RWPE2 (cell line): ENCODE measurements at regions not wholly inside any gene's neighbourhood (a gene's known extent, or its start where the extent isn't known, plus 50 kb on each side); places are given as distances from the start of the nearest gene placed in this dataset.
"Not testable (repeated sequence)": the region's sequence is repeated elsewhere in the genome, so short reads cannot be mapped to it uniquely, and the experiment has no call there.

Source experiments
- ATAC-seq: fragments of 200-7000 bp; cut with Tn5 transposase; 3 replicates; pipeline ENCODE4 v1.9.1; 2021; ENCODE audit warnings: low read depth
- DNase-seq: peaks from one replicate; pipeline ENCODE4 v3.0.0-alpha.2; 2020; ENCODE audit warnings: low spot score
- H3K27ac ChIP-seq: fragments of 450-650 bp; 2 replicates; pipeline ENCODE4 v1.5.1; 2017; ENCODE audit warnings: mild to moderate bottlenecking; ENCODE audit not compliant: poor library complexity, severe bottlenecking
- H3K27me3 ChIP-seq: fragments of 250-450 bp; sonication (Bioruptor Pico); 2 replicates; pipeline ENCODE4 v1.5.1; 2021; ENCODE audit warnings: mild to moderate bottlenecking, moderate library complexity; ENCODE audit not compliant: insufficient read depth, poor library complexity, severe bottlenecking
- H3K36me3 ChIP-seq: fragments of 250-450 bp; sonication (Bioruptor Pico); 2 replicates; pipeline ENCODE4 v1.5.1; 2020; ENCODE audit warnings: low read depth, mild to moderate bottlenecking, moderate library complexity
- H3K4me1 ChIP-seq: fragments of 250-450 bp; sonication (Bioruptor Pico); 2 replicates; pipeline ENCODE4 v1.5.1; 2021; ENCODE audit warnings: mild to moderate bottlenecking, moderate library complexity; ENCODE audit not compliant: insufficient read depth, poor library complexity, severe bottlenecking
- H3K4me3 ChIP-seq: fragments of 250-450 bp; sonication (Bioruptor Pico); 2 replicates; pipeline ENCODE4 v1.5.1; 2021; ENCODE audit warnings: mild to moderate bottlenecking, moderate library complexity; ENCODE audit not compliant: severe bottlenecking
- H3K9me3 ChIP-seq: fragments of 250-450 bp; sonication (Bioruptor Pico); 2 replicates; pipeline ENCODE4 v1.5.1; 2021; ENCODE audit warnings: mild to moderate bottlenecking, moderate library complexity; ENCODE audit not compliant: severe bottlenecking
- CTCF ChIP-seq: fragments of 450-650 bp; IDR thresholded peaks from one replicate; pipeline ENCODE4 v1.5.1; 2017; ENCODE audit warnings: mild to moderate bottlenecking, moderate library complexity; ENCODE audit not compliant: poor library complexity, severe bottlenecking

GRCh38 chr11:35046681-35047080 lies 92.3 kb upstream of the CD44 start:
- no peak overlapping the region for H3K27ac ChIP-seq
- no peaks in the 10 kb centered on the region for H3K9me3 ChIP-seq
- ATAC-seq (no peak), DNase-seq (no peak)
- H3K4me1 ChIP-seq: no peaks in the 10 kb centered on the region
- H3K36me3 ChIP-seq: no peaks in the 10 kb centered on the region
- no peak for TF ChIP-seq CTCF
- no peaks in the 10 kb centered on the region for H3K27me3 ChIP-seq
- no peak overlapping the region for H3K4me3 ChIP-seq

GRCh38 chr11:35047179-35047578 lies 91.8 kb upstream of the CD44 start:
- Histone ChIP-seq H3K27ac (no peak overlapping the region), H3K4me3 (no peak overlapping the region), H3K9me3 (no peaks in the 10 kb centered on the region), H3K27me3 (no peaks in the 10 kb centered on the region), H3K36me3 (no peaks in the 10 kb centered on the region), H3K4me1 (no peaks in the 10 kb centered on the region)
- ATAC-seq (no peak), DNase-seq (no peak)
- no peak for TF ChIP-seq CTCF

GRCh38 chr11:35047769-35048168 lies 91.2 kb upstream of the CD44 start:
- no peak for DNase-seq
- H3K27me3 ChIP-seq: no peaks in the 10 kb centered on the region
- H3K4me1 ChIP-seq: no peaks in the 10 kb centered on the region
- H3K4me3 ChIP-seq: no peak overlapping the region
- H3K9me3 ChIP-seq: no peaks in the 10 kb centered on the region
- H3K27ac ChIP-seq: no peak overlapping the region
- no peak for TF ChIP-seq CTCF
- H3K36me3 ChIP-seq: no peaks in the 10 kb centered on the region
- ATAC-seq: no peak

- H3K27me3 ChIP-seq, H3K4me1 ChIP-seq, H3K4me3 ChIP-seq, H3K27ac ChIP-seq, ATAC-seq, H3K9me3 ChIP-seq, DNase-seq, H3K36me3 ChIP-seq: not testable (repeated sequence)
Observed at GRCh38 chr11:35048346-35048745, 90.6 kb upstream of the CD44 start.

GRCh38 chr11:35049859-35050531 lies 89.0 kb upstream of the CD44 start:
- no peaks in the 10 kb centered on the region for H3K27me3 ChIP-seq
- no peaks in the 10 kb centered on the region for H3K4me1 ChIP-seq
- H3K27ac ChIP-seq: no peak overlapping the region
- no peak overlapping the region for H3K4me3 ChIP-seq
- ATAC-seq (no peak), DNase-seq (no peak)
- H3K36me3 ChIP-seq: no peaks in the 10 kb centered on the region
- H3K9me3 ChIP-seq: no peaks in the 10 kb centered on the region
- no peak for TF ChIP-seq CTCF
